B cell (primary cell): ENCODE measurements at regions not wholly inside any gene's neighbourhood (a gene's known extent, or its start where the extent isn't known, plus 50 kb on each side); places are given as distances from the start of the nearest gene placed in this dataset.

Source experiments
- EZH2 ChIP-seq: IDR thresholded peaks from 2 replicates; pipeline ENCODE4 v1.6.1; 2012; ENCODE audit warnings: borderline replicate concordance, low read depth, mild to moderate bottlenecking, moderate library complexity, low read length; ENCODE audit not compliant: insufficient read depth, poor library complexity, severe bottlenecking
- TF ChIP-seq, protein P1 (sequence below): fragments of 200-600 bp; IDR thresholded peaks from one replicate; pipeline ENCODE4 v1.8.0; 2022; ENCODE audit warnings: antibody characterized with exemption, mild to moderate bottlenecking

DNA sequence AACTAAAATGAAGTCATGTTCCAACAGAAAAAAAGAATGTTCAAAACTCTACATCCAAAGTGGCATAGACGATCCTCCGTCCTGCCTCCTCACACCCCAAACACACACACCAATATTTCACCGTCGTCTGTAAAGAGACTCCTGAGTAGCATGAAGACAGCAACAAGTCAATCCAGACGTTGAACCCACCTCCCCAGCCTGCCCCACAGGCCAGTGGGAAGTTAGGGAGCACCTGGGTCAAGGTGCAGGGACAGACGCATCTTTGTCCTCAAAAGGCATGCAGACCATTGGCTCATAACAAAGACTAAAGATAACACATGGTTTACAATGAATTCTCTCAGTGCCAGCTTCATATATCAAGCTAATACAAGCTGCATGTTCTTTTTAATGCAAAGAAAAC lies 396.5 kb downstream of the TCERG1L start:
- TF ChIP-seq, protein P1, sequence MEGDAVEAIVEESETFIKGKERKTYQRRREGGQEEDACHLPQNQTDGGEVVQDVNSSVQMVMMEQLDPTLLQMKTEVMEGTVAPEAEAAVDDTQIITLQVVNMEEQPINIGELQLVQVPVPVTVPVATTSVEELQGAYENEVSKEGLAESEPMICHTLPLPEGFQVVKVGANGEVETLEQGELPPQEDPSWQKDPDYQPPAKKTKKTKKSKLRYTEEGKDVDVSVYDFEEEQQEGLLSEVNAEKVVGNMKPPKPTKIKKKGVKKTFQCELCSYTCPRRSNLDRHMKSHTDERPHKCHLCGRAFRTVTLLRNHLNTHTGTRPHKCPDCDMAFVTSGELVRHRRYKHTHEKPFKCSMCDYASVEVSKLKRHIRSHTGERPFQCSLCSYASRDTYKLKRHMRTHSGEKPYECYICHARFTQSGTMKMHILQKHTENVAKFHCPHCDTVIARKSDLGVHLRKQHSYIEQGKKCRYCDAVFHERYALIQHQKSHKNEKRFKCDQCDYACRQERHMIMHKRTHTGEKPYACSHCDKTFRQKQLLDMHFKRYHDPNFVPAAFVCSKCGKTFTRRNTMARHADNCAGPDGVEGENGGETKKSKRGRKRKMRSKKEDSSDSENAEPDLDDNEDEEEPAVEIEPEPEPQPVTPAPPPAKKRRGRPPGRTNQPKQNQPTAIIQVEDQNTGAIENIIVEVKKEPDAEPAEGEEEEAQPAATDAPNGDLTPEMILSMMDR: no peak
- TF ChIP-seq EZH2: no peak
